Omental fat pad (tissue), 3 donors: ENCODE measurements at regions not wholly inside any gene's neighbourhood (a gene's known extent, or its start where the extent isn't known, plus 50 kb on each side); places are given as distances from the start of the nearest gene placed in this dataset.

ENCODE experiments used
- ATAC-seq: fragments of 150-250 bp; one replicate; pipeline ENCODE4 v1.9.1; 2016; ENCODE audit warnings: mild to moderate bottlenecking, moderate library complexity; ENCODE audit not compliant: low FRiP score
- DNase-seq: peaks from one replicate; pipeline ENCODE4 v3.0.0-alpha.2; 2019; ENCODE audit warnings: low spot score
- TF ChIP-seq, protein P1 (sequence below), 3 donors: fragments of 450-650 bp; IDR thresholded peaks; one replicate each; pipeline ENCODE4 v1.5.1; 2016 to 2017; ENCODE audit warnings: antibody characterized with exemption in 3 of 3, mild to moderate bottlenecking in 3 of 3, moderate library complexity in 2 of 3

GRCh38 chr2:58730764-58731487, 489.8 kb upstream of the FANCL start:
- no peak for ATAC-seq

DNA sequence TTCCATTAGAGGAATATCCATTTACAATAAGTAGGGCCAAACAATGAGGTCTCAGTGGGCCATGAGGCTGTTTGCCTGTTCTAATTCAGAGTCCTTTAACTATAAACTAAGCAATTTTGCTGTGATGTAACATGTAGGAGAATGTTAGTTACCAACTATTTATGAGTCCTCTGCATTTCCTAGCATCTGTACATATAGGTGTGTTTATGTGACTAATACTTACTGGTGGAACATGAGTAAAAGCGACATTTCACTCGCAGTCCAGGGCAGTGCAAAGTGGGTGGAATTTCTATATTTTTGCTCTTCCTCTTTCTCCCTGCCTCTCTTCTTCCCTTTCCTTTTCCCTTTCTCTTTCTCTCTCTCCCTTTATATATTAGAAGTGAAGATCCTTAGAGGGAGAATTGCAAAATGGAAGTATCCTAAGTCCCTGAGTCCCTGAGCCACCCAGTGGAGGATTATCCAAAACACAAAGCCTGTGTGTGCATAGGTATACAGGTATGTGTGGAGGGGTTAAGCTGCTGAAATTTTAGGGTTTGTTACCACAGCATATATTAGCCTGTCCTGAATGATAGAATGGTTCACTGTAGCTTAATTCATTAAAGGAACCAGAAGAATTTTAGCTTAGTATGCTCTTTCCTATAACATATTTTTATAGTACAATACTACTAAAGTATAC, 487.0 kb upstream of the FANCL start:
- no peak for DNase-seq
- ATAC-seq, result no peak
- TF ChIP-seq, protein P1, sequence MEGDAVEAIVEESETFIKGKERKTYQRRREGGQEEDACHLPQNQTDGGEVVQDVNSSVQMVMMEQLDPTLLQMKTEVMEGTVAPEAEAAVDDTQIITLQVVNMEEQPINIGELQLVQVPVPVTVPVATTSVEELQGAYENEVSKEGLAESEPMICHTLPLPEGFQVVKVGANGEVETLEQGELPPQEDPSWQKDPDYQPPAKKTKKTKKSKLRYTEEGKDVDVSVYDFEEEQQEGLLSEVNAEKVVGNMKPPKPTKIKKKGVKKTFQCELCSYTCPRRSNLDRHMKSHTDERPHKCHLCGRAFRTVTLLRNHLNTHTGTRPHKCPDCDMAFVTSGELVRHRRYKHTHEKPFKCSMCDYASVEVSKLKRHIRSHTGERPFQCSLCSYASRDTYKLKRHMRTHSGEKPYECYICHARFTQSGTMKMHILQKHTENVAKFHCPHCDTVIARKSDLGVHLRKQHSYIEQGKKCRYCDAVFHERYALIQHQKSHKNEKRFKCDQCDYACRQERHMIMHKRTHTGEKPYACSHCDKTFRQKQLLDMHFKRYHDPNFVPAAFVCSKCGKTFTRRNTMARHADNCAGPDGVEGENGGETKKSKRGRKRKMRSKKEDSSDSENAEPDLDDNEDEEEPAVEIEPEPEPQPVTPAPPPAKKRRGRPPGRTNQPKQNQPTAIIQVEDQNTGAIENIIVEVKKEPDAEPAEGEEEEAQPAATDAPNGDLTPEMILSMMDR (IDR thresholded peaks at IDR 0.05), result no peak

More at GRCh38 chr2:58730764-58731487, 489.8 kb upstream of the FANCL start:
- TF ChIP-seq, protein P1 (IDR thresholded peaks at IDR 0.05), result no peak
- no peak for DNase-seq

DNA sequence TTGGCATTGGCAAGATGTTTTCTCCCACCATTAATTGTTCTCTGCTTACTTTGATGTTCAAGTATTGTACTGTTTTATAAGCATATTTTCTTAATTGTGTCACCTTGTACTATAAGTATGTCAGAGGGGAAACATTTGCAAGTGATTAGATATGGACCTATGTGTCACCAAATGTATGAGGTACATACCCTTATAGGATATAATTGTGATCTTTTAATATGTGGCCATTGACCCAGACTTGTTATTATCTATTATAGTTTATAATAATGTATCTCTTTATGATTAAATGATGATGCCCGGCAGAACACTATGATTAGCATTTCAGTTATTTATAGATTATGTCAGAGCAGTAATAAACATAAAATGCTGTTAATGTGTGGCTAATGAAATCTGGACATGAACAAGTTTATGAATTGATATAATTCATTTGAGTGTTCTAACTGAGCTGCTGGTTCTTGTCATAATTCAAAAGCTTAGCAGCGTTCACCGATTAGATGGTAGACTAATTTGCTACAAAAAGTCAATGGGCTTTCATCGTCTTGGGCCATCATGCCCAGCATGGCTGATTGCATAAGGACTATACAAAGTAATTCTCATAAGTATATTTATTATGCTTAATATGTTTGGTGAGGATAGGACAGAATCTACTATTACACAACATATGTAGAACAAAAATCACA, 480.9 kb upstream of the FANCL start:
- ATAC-seq (no peak), DNase-seq (no peak)
- TF ChIP-seq, protein P1 (IDR thresholded peaks at IDR 0.05), result no peak

- ATAC-seq, result no peak
- TF ChIP-seq, protein P1 (IDR thresholded peaks at IDR 0.05), result no peak
- DNase-seq, result no peak
Observed at GRCh38 chr2:58720770-58721697, 479.9 kb upstream of the FANCL start.

DNA sequence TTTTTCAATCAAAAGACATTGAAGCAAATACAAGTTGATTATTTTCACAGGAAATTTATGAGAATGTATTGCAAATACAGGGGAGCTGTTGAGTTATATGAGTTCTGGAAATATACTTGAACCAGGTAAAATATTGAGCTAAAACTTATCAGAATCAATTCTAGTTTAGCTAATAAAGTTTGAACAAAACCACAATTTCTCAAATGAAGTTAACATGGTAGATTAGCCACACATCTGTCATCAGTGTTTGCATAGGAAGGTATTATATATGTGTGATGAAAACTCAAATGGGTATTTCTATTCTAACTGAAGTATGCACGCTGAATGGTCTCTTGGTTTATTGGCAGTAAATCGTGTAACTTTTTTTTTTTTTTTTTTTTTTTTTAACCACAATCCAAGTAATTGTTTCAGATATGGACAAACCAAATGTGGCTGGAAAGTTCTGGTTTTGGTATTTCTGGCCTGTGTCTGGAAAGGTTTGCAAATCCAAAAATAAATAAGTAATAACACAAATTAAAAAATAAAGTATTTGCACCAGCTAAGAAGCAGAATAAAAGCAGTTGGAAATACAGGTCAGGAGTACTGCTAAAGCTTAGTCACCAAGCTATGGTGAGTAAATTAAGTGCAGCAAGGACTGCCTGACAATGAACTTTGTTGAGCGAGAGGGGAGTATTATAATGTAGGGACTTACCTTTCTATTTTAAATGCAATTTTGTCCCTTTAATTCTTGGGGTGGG, 479.1 kb upstream of the FANCL start:
- no peak for DNase-seq
- ATAC-seq, result no peak
- TF ChIP-seq, protein P1 (IDR thresholded peaks at IDR 0.05), result no peak

GRCh38 chr2:58715344-58715743, 474.2 kb upstream of the FANCL start:
- ATAC-seq (no peak), DNase-seq (no peak)
- TF ChIP-seq, protein P1 (IDR thresholded peaks at IDR 0.05), result no peak
